HEK293T (cell line): ENCODE measurements at regions not wholly inside any gene's neighbourhood (a gene's known extent, or its start where the extent isn't known, plus 50 kb on each side); places are given as distances from the start of the nearest gene placed in this dataset.

Source experiments
- CTCF ChIA-PET: fragments of 350-600 bp; formaldehyde crosslinking; extraction: SDS; loops from one replicate; lab custom pipeline; 2021; ENCODE audit warnings: antibody characterized with exemption, inconsistent platforms; lab: Yijun Ruan, JAX
- POLR2A ChIA-PET: fragments of 350-600 bp; formaldehyde crosslinking; extraction: SDS; loops from one replicate; lab custom pipeline; 2020; ENCODE audit warnings: antibody characterized with exemption, inconsistent platforms; lab: Yijun Ruan, JAX
- DNase-seq: peaks from one replicate; pipeline ENCODE4 v3.0.0; 2012; ENCODE audit warnings: mixed read lengths; ENCODE audit errors: extremely low spot score
- ARNT ChIP-seq: fragments of 450-650 bp; IDR thresholded peaks from 2 replicates; pipeline ENCODE4 v1.6.1; 2017; ENCODE audit warnings: mild to moderate bottlenecking
- BHLHE40 ChIP-seq: fragments of 450-650 bp; IDR thresholded peaks from 2 replicates; pipeline ENCODE4 v1.6.1; 2016; ENCODE audit warnings: mild to moderate bottlenecking, moderate library complexity, borderline replicate concordance
- CTBP1 ChIP-seq: fragments of 450-650 bp; IDR thresholded peaks from 2 replicates; pipeline ENCODE4 v1.6.1; 2016; ENCODE audit warnings: borderline replicate concordance
- ELF4 ChIP-seq: fragments of 450-650 bp; IDR thresholded peaks from 2 replicates; pipeline ENCODE4 v1.6.1; 2017; ENCODE audit warnings: antibody characterized with exemption
- FOXA1 ChIP-seq: fragments of 450-650 bp; IDR thresholded peaks from 2 replicates; pipeline ENCODE4 v1.6.1; 2016; ENCODE audit warnings: mild to moderate bottlenecking
- FOXK2 ChIP-seq: fragments of 450-650 bp; IDR thresholded peaks from 2 replicates; pipeline ENCODE4 v1.6.1; 2016; ENCODE audit warnings: mild to moderate bottlenecking
- FOXM1 ChIP-seq: fragments of 450-650 bp; IDR thresholded peaks from 2 replicates; pipeline ENCODE4 v1.6.1; 2017; ENCODE audit warnings: mild to moderate bottlenecking, borderline replicate concordance
- HDGF ChIP-seq: fragments of 450-650 bp; IDR thresholded peaks from 2 replicates; pipeline ENCODE4 v1.6.1; 2017; ENCODE audit warnings: antibody characterized with exemption, borderline replicate concordance
- L3MBTL2 ChIP-seq: fragments of 450-650 bp; conservative IDR thresholded peaks from 2 replicates; pipeline ENCODE4 v1.6.1; 2016; ENCODE audit warnings: mild to moderate bottlenecking
- LEF1 ChIP-seq: fragments of 450-650 bp; IDR thresholded peaks from 2 replicates; pipeline ENCODE4 v1.6.1; 2017; ENCODE audit warnings: mild to moderate bottlenecking, borderline replicate concordance
- NFRKB ChIP-seq: fragments of 450-650 bp; IDR thresholded peaks from 2 replicates; pipeline ENCODE4 v1.6.1; 2016; ENCODE audit warnings: mild to moderate bottlenecking, moderate library complexity
- PKNOX1 ChIP-seq: fragments of 450-650 bp; IDR thresholded peaks from 2 replicates; pipeline ENCODE4 v1.6.1; 2016
- SP1 ChIP-seq: fragments of 450-650 bp; IDR thresholded peaks from 2 replicates; pipeline ENCODE4 v1.6.1; 2017
- SUZ12 ChIP-seq: fragments of 450-650 bp; IDR thresholded peaks from 2 replicates; pipeline ENCODE4 v1.6.1; 2016; ENCODE audit warnings: mild to moderate bottlenecking
- TARDBP ChIP-seq: fragments of 450-650 bp; IDR thresholded peaks from 2 replicates; pipeline ENCODE4 v1.6.1; 2016
- ZNF384 ChIP-seq: fragments of 450-650 bp; IDR thresholded peaks from 2 replicates; pipeline ENCODE4 v1.6.1; 2016

GRCh38 chr10:28384557-28384956, 81.7 kb upstream of the MPP7 start:
- DNase-seq, result no peak
- CTCF ChIA-PET, result interaction anchor here (1.1 to 1.9 kb wide), 2 partner anchors 9 to 133 kb away, joined by 5 to 13 read pairs; no protein-coding TSS in a partner anchor
- POLR2A ChIA-PET, result no interaction called here
- TF ChIP-seq ELF4, result no peak
- no peak for TF ChIP-seq SP1
- TF ChIP-seq PKNOX1, result no peak
- no peak for TF ChIP-seq ARNT
- TF ChIP-seq SUZ12, result no peak
- TF ChIP-seq FOXM1, result no peak
- no peak for TF ChIP-seq FOXA1
- no peak for TF ChIP-seq BHLHE40
- TF ChIP-seq FOXK2, result no peak
- TF ChIP-seq TARDBP, result no peak
- no peak for TF ChIP-seq L3MBTL2
- no peak for TF ChIP-seq NFRKB
- TF ChIP-seq LEF1, result no peak
- no peak for TF ChIP-seq CTBP1
- no peak for TF ChIP-seq ZNF384
- TF ChIP-seq HDGF, result no peak

GRCh38 chr10:28385748-28386502, 83.1 kb upstream of the MPP7 start:
- POLR2A ChIA-PET, result no interaction called here
- no peak for TF ChIP-seq SP1
- CTCF ChIA-PET, result interaction anchor here (0.6 to 1.9 kb wide), 3 partner anchors 8 to 1026 kb away, joined by 3 to 13 read pairs (median 5); no protein-coding TSS in a partner anchor
- no peak for DNase-seq

GRCh38 chr10:28386503-28386868, 83.6 kb upstream of the MPP7 start:
- ChIA-PET POLR2A (no interaction called here), CTCF (interaction anchor here (0.5 to 1.9 kb wide), 2 partner anchors 135 to 435 kb away, joined by 10 to 13 read pairs; no protein-coding TSS in a partner anchor)
- TF ChIP-seq TARDBP (no peak), L3MBTL2 (no peak), LEF1 (no peak), HDGF (no peak), ARNT (no peak), ELF4 (no peak), CTBP1 (no peak)
- DNase-seq, result no peak

- DNase-seq, result no peak
- POLR2A ChIA-PET, result no interaction called here
- CTCF ChIA-PET, result interaction anchor here (0.5 kb wide), 1 partner anchor 435 kb away, joined by 10 read pairs; no protein-coding TSS in a partner anchor
- TF ChIP-seq ELF4 (no peak), FOXM1 (no peak), NFRKB (no peak), SUZ12 (no peak), SP1 (no peak), ZNF384 (no peak), FOXK2 (no peak), HDGF (no peak), ARNT (no peak), LEF1 (no peak), BHLHE40 (no peak), FOXA1 (no peak), L3MBTL2 (no peak)
Observed at GRCh38 chr10:28387140-28387539, 84.3 kb upstream of the MPP7 start.

GRCh38 chr10:28391283-28391682, 88.4 kb upstream of the MPP7 start:
- DNase-seq, result no peak
- TF ChIP-seq SP1 (no peak), ZNF384 (no peak), ARNT (no peak)
- CTCF ChIA-PET, result interaction anchor here (0.6 to 3.8 kb wide), 2 partner anchors 9 to 398 kb away, joined by 3 to 24 read pairs; no protein-coding TSS in a partner anchor
- POLR2A ChIA-PET, result no interaction called here

GRCh38 chr10:28393956-28394568, 91.2 kb upstream of the MPP7 start:
- ChIA-PET CTCF (interaction anchor here (0.6 to 3.8 kb wide), 20 partner anchors 9 to 1638 kb away, joined by 3 to 24 read pairs (median 4); no protein-coding TSS in a partner anchor), POLR2A (no interaction called here)
- no peak for TF ChIP-seq SUZ12
- TF ChIP-seq FOXA1, result no peak
- TF ChIP-seq ELF4, result no peak
- TF ChIP-seq L3MBTL2, result no peak
- no peak for TF ChIP-seq CTBP1
- TF ChIP-seq ZNF384, result no peak
- no peak for TF ChIP-seq HDGF
- no peak for TF ChIP-seq BHLHE40
- TF ChIP-seq SP1, result no peak
- no peak for TF ChIP-seq NFRKB
- no peak for TF ChIP-seq LEF1
- TF ChIP-seq ARNT, result no peak
- no peak for TF ChIP-seq FOXK2
- TF ChIP-seq PKNOX1, result no peak
- TF ChIP-seq TARDBP, result no peak
- no peak for TF ChIP-seq FOXM1
- DNase-seq, result peak; percentile 63

- POLR2A ChIA-PET, result no interaction called here
- no peak for TF ChIP-seq BHLHE40
- no peak for TF ChIP-seq CTBP1
- TF ChIP-seq FOXK2, result no peak
- TF ChIP-seq NFRKB, result no peak
- no peak for TF ChIP-seq PKNOX1
- TF ChIP-seq FOXM1, result no peak
- TF ChIP-seq FOXA1, result no peak
- no peak for TF ChIP-seq SUZ12
- TF ChIP-seq HDGF, result no peak
- no peak for TF ChIP-seq L3MBTL2
- CTCF ChIA-PET, result no interaction called here
- DNase-seq, result no peak
Observed at GRCh38 chr10:28396331-28396730, 93.5 kb upstream of the MPP7 start.
